ENCODE measurements at regions not wholly inside any gene's neighbourhood (a gene's known extent, or its start where the extent isn't known, plus 50 kb on each side); places are given as distances from the start of the nearest gene placed in this dataset.

DNA sequence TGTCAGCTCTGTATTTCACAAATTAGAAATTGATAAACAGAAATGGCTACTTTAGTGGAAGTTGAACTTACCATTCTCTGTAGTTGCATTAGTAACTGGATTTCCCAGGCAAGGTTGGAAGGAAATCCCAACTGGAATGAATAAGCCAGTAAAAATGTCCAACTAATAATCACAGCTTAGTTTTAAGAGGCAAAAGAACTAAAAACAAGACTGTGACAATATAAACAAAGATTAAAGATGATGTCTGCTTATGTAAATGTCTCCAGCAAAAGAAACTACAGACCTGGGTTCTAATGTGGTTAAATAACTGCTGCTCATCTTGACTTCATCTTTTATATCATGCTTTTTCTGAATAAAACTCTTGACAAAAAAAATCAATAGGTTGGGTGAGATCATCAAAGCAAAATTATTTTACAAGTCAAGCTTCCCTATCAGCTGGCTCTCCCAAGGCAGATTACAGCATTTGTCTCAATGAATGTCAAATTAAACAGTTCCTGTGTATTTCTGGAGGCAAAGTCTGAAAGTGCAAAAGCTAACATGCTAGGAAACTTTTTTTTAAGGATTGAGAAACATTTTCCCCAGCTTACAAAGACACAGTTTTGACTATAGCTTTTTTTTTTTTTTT is 62.3 kb upstream of the HMHB1 start:
- Histone ChIP-seq H3K4me1 (peaks cover 0 to 23% (median 0%) of the 10 kb centered on the region in 3 donors), H3K27me3 (no peaks in the 10 kb centered on the region), H3K9me3 (no peaks in the 10 kb centered on the region), H3K27ac (no peak overlapping the region), H3K36me3 (no peaks in the 10 kb centered on the region), H3K4me3 (no peak overlapping the region)
- ATAC-seq, result no peak
- no peak for TF ChIP-seq POLR2A (IDR thresholded peaks at IDR 0.05)
- TF ChIP-seq POLR2AphosphoS5 (IDR thresholded peaks at IDR 0.05), result no peak
- TF ChIP-seq EP300 (IDR thresholded peaks at IDR 0.05), result no peak
- no peak for TF ChIP-seq CTCF (IDR thresholded peaks at IDR 0.05)

- 40 to 43% methylated on average over 1 of the region's 1 CpG for WGBS, 2 donors (ENCODE audit: low coverage in 1 of 2)
- Histone ChIP-seq H3K36me3 (no peaks in the 10 kb centered on the region), H3K27ac (no peak overlapping the region), H3K4me3 (no peak overlapping the region), H3K9me3 (no peaks in the 10 kb centered on the region), H3K27me3 (no peaks in the 10 kb centered on the region), H3K4me1 (peaks cover 0 to 23% (median 0%) of the 10 kb centered on the region in 3 donors)
- no peak for ATAC-seq
- TF ChIP-seq CTCF (IDR thresholded peaks at IDR 0.05) (no peak), EP300 (IDR thresholded peaks at IDR 0.05) (no peak)
These were observed 63.4 kb upstream of the HMHB1 start for GRCh38 chr5:143748516-143748915.

DNA sequence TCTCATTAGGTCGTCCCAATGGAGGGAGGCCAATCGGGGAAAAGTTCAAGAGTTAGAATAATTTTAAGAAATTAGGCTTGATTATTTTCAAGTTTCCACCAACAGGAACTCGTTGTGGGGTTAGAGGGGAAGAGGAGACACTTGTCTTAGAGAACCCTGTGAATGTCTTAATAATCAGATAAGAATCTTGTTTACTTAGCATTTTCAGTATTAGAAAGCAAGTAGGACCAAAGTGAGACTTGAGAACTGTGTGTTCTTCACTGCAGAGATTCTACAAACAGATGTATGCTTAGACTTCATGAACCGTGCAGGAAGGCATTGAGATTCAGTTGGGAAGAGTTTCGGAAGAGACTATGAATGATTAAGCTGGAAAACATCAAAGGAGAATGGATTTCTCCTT is 69.0 kb upstream of the HMHB1 start:
- no peak for TF ChIP-seq CTCF (IDR thresholded peaks at IDR 0.05)
- TF ChIP-seq EP300 (IDR thresholded peaks at IDR 0.05), result no peak
- no peak for TF ChIP-seq POLR2A (IDR thresholded peaks at IDR 0.05)
- TF ChIP-seq POLR2AphosphoS5 (IDR thresholded peaks at IDR 0.05), result no peak
- Histone ChIP-seq H3K4me1 (peaks cover 0 to under 1% (median 0%) of the 10 kb centered on the region in 3 donors), H3K27ac (no peak overlapping the region), H3K36me3 (no peaks in the 10 kb centered on the region), H3K27me3 (no peaks in the 10 kb centered on the region), H3K4me3 (no peak overlapping the region), H3K9me3 (no peaks in the 10 kb centered on the region)
- WGBS, 2 donors (ENCODE audit: low coverage in 1 of 2), result 65 to 67% methylated on average over 4 to 5 of the region's 5 CpGs
- ATAC-seq, result no peak

- ATAC-seq, result no peak
- H3K4me1 ChIP-seq, result no peaks in the 10 kb centered on the region
- 53 to 90% methylated on average over 2 to 4 of the region's 4 CpGs for WGBS, 2 donors (ENCODE audit: low coverage in 1 of 2)
- TF ChIP-seq POLR2AphosphoS5 (IDR thresholded peaks at IDR 0.05), result no peak
- no peak for TF ChIP-seq CTCF (IDR thresholded peaks at IDR 0.05)
- no peak for TF ChIP-seq EP300 (IDR thresholded peaks at IDR 0.05)
- TF ChIP-seq POLR2A (IDR thresholded peaks at IDR 0.05), result no peak
- H3K27ac ChIP-seq, result no peak overlapping the region
- no peaks in the 10 kb centered on the region for H3K36me3 ChIP-seq
- H3K9me3 ChIP-seq, result no peaks in the 10 kb centered on the region
- no peak overlapping the region for H3K4me3 ChIP-seq
- no peaks in the 10 kb centered on the region for H3K27me3 ChIP-seq
These were observed 70.5 kb upstream of the HMHB1 start for GRCh38 chr5:143741421-143741820.

- Histone ChIP-seq H3K4me1 (no peaks in the 10 kb centered on the region), H3K4me3 (no peak overlapping the region), H3K27ac (no peak overlapping the region), H3K27me3 (no peaks in the 10 kb centered on the region), H3K9me3 (no peaks in the 10 kb centered on the region), H3K36me3 (no peaks in the 10 kb centered on the region)
- 80 to 88% methylated on average over 1 of the region's 1 CpG for WGBS, 2 donors (ENCODE audit: low coverage in 1 of 2)
- TF ChIP-seq POLR2AphosphoS5 (IDR thresholded peaks at IDR 0.05), result no peak
- TF ChIP-seq POLR2A (IDR thresholded peaks at IDR 0.05), result no peak
- no peak for TF ChIP-seq EP300 (IDR thresholded peaks at IDR 0.05)
- TF ChIP-seq CTCF (IDR thresholded peaks at IDR 0.05), result no peak
- ATAC-seq, result no peak
These were observed 71.0 kb upstream of the HMHB1 start for GRCh38 chr5:143740956-143741355.

Data from gastroesophageal sphincter (tissue), 4 donors.